ENCODE measurements at regions not wholly inside any gene's neighbourhood (a gene's known extent, or its start where the extent isn't known, plus 50 kb on each side); places are given as distances from the start of the nearest gene placed in this dataset.

- no peak for DNase-seq
Measured at GRCh38 chr11:69974528-69974927, 103.6 kb upstream of the ANO1 start.

- DNase-seq, result no peak
Measured at GRCh38 chr11:69975822-69976221, 102.3 kb upstream of the ANO1 start.

GRCh38 chr11:69976794-69977193, 101.3 kb upstream of the ANO1 start:
- DNase-seq, result no peak

GRCh38 chr11:69977951-69978350, 100.2 kb upstream of the ANO1 start:
- no peak for DNase-seq

- DNase-seq, result peak; percentile 38
Measured at GRCh38 chr11:69978841-69979614, 99.1 kb upstream of the ANO1 start.

- no peak for DNase-seq
Measured at GRCh38 chr11:69979632-69980031, 98.5 kb upstream of the ANO1 start.

GRCh38 chr11:69981119-69981784, 96.9 kb upstream of the ANO1 start:
- no peak for DNase-seq

GRCh38 chr11:69982690-69983570, 95.2 kb upstream of the ANO1 start:
- DNase-seq, result no peak

- no peak for DNase-seq
Measured at GRCh38 chr11:69983571-69983877, 94.6 kb upstream of the ANO1 start.

- no peak for DNase-seq
Measured at GRCh38 chr11:69983897-69984438, 94.1 kb upstream of the ANO1 start.

GRCh38 chr11:69984457-69985261, 93.5 kb upstream of the ANO1 start:
- DNase-seq, result no peak

- DNase-seq, result no peak
Measured at GRCh38 chr11:69985331-69985640, 92.8 kb upstream of the ANO1 start.

GRCh38 chr11:69985641-69986439, 92.3 kb upstream of the ANO1 start:
- DNase-seq, result no peak

GRCh38 chr11:69986440-69986787, 91.7 kb upstream of the ANO1 start:
- DNase-seq, result no peak

GRCh38 chr11:69986830-69987229, 91.3 kb upstream of the ANO1 start:
- DNase-seq, result no peak

GRCh38 chr11:69992026-69992425, 86.1 kb upstream of the ANO1 start:
- DNase-seq, result no peak

GRCh38 chr11:69992943-69993694, 85.0 kb upstream of the ANO1 start:
- no peak for DNase-seq

GRCh38 chr11:69994810-69995209, 83.3 kb upstream of the ANO1 start:
- DNase-seq, result no peak

GRCh38 chr11:69995697-69996096, 82.4 kb upstream of the ANO1 start:
- no peak for DNase-seq

- no peak for DNase-seq
Measured at GRCh38 chr11:69996451-69996850, 81.7 kb upstream of the ANO1 start.

GRCh38 chr11:69997352-69997751, 80.8 kb upstream of the ANO1 start:
- DNase-seq, result no peak

Data from dermis blood vessel endothelial cell (primary cell).